GM21526 (cell line): ENCODE measurements at regions not wholly inside any gene's neighbourhood (a gene's known extent, or its start where the extent isn't known, plus 50 kb on each side); places are given as distances from the start of the nearest gene placed in this dataset.
"Not testable (repeated sequence)": the region's sequence is repeated elsewhere in the genome, so short reads cannot be mapped to it uniquely, and the experiment has no call there.

Experiments used
- ATAC-seq: cut with Tn5 transposase; IDR thresholded peaks from one replicate; pipeline ENCODE4 v1.9.1; 2021; ENCODE audit warnings: moderate library complexity; ENCODE audit not compliant: unreplicated experiment, low FRiP score

DNA sequence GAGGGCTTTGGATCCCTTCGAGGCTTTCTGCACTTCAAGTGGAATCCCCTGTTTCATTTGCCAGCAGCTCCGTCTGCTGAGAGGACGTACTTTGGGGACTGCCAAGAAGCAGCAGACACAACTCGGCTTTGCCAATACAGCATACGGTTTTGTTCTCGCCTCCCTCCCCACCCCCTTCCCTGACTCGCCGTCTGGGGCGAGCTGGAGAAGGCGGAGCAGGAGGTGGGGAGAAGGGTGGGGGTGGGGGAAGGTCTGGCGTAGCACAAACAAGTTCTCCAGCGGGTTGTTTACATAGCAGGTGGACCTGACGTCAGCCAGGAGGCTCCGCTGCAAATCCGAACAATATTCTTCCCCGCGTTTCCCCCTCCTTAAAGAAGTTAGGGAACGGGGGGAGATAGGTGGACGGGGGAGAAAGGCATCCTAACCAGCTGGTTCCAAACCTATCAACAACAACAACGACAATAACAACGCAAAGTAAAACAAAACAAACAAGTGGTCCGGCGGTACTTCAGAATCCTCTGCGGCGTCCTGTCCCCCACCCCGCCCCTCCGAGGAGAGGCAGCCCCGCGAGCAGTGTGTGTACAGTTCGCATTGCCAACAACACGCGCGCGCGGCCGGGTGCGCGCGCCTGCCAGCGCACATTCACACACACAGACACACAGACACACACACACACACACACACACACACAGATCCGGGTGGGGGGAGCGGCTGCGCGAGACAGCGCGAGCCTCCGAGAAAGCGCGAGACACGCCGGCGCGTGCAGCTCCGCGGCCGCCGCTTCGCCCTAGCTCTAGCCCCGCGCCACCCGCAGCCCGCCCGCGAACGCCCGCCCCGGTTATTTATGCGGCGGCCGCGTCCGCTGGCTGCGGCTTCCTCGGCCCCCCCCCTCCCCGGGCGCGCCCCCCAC is 167.0 kb upstream of the PPP1R3A start:
- ATAC-seq, result peak; percentile 35

DNA sequence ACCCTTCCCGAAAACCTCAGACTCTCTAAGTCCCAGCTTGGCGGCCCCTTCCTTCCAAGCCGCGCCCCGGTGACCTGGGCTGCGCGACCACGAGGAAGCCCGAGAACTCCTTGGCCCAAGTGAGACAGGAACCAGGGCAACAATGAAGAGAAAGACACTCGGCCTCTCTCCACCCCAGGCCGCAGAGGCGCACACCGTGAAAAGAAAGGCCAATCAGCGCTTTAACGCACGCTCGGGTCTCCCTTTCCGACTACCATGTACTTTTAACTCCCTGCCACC is 166.4 kb upstream of the PPP1R3A start:
- peak; percentile 21 for ATAC-seq

DNA sequence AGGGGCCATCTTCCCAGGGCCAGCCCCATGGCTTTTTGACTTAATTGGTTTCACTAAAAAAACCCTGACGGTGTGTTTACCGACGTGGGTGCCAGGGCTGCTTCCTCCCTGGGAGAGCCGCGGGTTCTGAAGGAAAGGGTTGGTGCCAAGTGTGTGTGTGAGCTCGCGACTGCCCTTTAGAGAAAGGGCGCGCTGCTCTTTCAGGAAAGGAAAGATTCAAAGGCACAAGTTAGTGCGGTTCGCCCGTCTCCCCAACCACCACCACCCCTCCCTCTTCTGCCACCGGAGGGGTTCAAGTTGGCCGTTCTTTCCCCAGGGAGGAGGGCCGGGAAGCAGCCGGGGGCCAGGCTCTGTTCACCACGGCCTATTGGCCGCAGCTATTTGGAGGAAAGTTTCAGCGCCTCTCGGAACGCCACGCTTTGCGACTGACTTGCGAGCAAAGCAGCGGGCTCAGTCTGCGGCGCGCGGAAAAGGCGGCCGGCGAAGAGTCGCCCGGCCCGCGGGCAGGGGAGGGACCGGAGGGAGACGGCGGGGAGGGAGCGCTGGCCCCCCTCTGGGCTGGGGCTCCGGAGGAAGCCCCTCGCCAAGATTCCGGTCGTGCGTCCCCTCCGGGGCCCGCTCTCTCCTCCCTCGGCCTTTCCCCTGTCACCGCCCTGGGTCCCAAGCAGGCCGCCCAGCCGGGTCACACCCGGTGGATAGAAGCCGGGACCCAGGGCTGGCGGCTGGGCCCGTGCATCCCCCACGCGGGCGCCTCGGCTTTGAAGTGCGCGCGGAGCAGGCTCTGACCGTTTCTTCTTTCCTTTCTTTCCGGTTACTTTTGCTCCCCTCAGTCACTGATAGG is 165.9 kb upstream of the PPP1R3A start:
- ATAC-seq, result peak; percentile 12

DNA sequence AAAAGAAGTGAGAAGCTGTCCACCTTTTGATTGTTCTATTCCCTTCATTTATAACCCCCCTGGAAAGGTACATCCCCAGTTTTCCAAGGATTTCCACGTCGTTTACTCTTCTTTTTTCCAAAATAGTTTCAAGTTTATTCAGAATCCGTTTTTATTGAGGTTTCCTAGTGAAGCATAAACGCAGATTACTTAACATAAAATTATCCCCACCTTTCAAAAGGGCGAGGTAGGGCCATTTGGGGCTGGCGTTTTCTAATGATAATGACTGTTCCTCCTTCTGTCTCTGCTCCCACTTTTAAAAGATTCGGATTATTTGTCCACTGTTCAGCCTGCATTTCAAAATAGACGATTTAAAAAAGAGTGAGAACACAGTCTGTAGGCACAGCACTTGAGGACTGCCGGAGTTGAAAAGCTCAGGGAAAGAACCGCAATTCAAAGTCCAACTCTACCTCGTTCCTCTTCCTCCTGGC is 165.2 kb upstream of the PPP1R3A start:
- ATAC-seq, result no peak

DNA sequence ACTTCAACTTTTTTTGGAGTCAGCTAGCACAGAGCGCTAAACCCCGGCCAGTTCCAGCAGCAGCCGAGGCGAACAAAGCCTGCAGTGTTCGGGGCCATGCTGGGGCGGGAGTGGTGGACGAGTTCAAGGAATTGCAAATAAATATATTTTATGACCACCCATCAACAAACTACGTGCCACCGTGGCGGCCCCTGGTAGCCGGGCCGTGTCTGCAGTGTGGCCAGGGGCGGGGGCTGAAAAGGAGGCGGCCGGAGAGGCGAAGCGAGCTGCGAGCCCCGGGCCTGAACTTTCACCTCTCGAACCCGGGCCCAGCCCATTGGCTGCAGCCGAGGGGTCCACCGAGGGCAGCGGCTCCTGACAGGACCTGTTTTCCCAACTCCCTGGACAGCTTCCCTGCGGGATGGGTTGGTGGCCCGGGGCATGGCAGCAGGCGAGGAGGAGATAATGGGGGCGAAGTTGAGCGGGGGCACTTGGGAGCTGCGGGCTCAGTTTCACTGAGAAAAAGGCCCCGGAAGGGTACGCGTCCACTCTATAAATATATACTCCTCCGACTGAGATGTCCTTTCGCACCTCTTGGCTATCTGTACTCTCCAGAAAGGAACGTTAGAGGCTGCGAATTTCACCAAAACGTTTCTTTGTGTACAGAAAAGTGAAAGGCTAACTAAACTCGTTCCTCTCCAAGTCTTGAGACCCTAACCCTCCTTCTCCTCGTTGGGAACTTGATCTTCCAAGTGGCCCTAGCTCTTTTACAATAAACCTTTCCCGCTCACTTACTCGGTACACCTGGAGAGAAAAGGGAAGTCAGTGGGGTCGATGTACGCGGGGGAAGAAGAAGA is 164.6 kb upstream of the PPP1R3A start:
- no peak for ATAC-seq

DNA sequence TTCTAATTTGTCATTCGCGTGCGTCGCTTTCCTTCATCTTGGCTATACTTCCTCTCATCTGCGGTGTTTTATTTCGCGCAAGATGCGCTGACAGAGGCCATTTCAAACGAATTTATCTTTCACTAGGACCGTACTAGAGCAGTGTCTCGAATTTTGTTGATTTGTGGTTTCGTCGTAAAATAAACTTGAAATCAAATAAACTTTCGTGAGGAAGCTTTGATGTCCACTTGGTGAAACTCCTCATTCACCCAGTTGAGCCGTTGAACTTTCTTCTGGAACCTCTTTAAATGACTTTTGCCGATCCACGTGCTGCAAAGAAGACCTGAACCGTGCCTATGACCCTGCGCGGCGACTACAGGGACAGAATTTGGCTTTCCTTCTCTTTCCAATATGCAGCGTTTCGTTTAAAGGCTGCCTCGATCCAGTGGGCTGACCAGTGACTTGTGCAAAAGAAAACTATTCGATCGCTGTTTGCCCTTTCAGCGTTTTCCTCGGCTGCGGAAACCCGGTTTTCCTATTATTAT is 163.9 kb upstream of the PPP1R3A start:
- ATAC-seq, result no peak

DNA sequence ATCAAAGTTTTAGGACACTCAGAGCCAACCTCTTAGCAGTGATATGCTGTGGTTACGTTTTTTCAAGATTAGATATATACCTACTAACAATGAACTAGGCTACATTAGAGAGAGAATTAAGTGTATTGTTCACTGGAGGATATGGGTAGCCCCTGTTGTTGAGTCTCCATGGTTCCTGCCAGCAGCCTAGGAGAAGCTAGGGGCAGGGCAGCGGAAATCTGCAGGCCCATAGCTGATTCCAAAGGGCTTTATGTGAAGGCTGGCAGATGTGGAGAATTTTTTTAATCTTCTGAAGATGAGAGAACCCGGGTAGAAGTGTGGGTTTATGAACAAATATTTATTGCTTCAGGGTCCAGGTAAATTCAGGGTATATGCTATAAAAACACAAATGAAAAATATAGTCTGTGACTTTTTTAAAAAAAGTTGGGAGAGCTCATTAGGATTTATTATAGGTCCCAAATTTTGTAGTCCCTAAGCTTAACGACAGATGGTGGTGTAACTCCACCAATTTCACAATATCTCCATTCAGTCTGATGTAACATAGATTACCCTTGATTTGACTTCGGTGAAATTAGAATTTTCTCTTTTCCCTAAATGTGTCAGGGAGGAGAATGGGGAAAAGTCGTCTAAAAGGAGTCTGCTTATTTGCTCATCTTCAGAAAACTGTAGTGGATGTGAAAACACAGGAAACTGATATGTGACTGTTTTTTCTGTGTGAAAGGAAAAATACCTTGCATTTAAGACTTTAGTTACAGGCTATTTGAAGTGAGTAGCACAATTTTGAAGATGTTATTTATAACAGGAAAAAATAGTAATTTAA is 163.0 kb upstream of the PPP1R3A start:
- ATAC-seq, result no peak

DNA sequence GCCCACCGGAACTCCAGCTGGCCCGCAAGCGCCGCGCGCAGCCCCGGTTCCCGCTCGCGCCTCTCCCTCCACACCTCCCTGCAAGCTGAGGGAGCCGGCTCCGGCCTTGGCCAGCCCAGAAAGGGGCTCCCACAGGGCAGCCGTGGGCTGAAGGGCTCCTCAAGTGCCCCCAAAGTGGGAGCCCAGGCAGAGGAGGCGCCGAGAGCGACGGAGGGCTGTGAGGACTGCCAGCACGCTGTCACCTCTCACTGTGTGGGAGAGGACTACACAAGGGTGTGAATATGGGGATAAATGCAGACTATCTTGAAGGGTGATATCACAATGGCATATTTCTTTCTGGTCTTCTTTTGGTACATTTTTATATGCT is 158.3 kb upstream of the PPP1R3A start:
- ATAC-seq, result not testable (repeated sequence)

DNA sequence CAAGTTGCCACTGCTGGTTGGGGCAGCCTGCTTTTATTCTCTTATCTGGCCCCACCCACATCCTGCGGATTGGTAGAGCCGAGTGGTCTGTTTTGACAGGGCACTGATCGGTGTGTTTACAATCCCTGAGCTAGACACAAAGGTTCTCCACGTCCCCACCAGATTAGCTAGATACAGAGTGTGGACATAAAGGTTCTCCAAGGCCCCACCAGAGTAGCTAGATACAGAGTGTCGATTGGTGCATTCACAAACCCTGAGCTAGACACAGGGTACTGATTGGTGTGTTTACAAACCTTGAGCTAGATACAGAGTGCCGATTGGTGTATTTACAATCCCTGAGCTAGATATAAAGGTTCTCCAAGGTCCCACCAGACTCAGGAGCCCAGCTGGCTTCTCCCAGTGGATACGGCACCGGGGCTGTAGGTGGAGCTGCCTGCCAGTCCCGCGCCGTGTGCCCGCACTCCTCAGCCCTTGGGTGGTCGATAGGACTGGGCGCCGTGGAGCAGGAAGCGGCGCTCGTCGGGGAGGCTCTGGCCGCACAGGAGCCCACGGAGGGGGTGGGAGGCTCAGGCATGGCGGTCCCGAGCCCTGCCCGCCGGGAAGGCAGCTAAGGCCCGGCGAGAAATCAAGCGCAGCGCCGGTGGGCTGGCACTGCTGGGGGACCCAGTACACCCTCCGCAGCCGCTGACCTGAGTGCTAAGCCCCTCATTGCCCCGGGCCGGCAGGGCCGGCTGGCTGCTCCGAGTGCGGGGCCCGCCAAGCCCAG is 157.8 kb upstream of the PPP1R3A start:
- not testable (repeated sequence) for ATAC-seq

DNA sequence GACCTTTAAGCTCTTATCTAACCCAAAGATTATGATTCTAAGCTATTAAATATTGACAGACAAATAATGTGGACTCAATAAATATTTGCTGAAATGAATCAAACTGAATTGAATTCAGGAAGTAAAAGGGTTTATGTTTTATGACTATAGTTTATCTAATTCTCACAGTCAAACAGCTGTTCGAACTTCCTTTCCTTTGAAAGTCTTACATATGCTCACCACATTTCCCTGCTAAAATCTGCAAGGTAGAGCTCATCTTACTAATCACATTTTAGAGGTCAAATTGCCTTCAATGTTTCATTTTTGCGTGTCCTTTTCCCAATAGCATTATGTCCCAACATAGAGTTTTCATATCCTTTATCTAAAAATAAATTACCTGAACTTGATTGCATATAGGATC is 154.9 kb upstream of the PPP1R3A start:
- ATAC-seq, result no peak

DNA sequence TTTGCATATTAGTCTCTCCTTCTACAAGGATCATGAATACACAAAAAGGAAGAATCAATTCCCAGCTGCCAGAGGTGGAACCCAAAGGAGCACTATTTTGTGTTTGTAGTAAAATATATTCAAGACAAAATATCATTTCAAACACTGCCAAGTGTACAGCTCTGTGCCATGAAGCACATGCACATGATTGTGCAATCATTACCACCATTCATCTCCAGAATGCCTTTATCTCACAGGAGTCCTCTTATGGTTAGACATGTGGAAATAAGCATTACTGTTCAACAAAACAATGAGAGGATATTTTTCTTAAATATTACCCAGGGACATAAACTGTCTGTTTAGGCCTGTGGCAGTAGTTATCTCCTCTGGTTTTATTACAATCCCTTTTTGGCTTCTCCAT is 151.4 kb upstream of the PPP1R3A start:
- ATAC-seq, result no peak

DNA sequence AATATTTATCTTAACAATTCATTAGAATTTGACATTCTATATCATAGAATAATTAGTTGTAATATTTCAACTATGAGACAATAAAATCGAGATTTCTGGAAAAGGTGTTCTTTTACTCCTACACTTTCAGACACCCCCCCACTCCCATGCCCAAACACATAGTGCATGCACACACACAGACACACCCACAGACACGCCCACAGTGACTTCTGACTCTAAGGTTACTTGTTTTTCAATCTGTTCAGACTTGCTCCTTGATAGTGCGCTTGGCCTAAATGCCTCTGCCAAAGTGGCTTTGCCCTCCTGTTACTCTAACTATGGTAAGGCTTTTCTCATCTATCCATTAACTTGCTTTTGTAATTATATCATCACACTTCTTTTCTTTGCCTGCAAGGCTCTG is 144.0 kb upstream of the PPP1R3A start:
- no peak for ATAC-seq

DNA sequence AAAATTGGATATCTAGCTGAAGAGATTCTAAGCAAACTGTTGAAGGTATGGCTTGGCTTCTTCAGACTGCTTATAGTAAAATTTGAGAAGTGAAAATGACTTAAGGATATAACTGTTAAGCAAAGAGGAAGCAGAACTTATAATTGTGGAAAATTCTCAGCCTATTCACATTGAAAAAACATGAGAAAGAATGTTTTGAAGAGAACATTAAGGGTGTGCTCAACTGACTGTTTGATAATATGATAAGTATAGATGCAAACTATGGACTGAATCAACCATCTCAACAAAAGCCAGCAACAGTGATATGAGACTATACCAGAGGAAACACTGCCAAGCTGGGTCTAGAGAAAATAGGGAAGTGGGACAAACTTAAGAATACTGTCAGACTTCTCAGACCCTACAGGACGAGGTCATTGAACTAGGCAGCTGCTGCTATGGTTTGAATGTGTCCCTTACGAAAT is 133.1 kb upstream of the PPP1R3A start:
- peak; percentile 97 for ATAC-seq

DNA sequence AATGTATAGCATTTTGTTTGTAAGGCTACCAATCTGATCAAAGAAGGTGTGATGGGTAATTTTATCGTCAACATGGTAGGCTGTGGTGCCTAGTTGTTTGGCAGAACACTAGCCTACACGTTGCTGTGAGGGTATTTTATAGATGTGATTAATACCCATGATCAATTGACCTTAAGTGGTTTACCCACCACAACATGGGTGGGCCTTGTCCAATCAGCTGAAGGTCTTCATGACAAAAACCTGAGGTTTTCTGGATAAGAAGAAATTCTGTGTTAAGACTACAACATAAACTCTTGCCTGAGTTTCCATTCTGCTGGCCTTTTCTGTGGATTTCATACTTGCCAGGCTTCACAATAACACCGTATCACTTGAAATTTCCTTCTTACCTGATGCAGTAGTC is 131.8 kb upstream of the PPP1R3A start:
- no peak for ATAC-seq

DNA sequence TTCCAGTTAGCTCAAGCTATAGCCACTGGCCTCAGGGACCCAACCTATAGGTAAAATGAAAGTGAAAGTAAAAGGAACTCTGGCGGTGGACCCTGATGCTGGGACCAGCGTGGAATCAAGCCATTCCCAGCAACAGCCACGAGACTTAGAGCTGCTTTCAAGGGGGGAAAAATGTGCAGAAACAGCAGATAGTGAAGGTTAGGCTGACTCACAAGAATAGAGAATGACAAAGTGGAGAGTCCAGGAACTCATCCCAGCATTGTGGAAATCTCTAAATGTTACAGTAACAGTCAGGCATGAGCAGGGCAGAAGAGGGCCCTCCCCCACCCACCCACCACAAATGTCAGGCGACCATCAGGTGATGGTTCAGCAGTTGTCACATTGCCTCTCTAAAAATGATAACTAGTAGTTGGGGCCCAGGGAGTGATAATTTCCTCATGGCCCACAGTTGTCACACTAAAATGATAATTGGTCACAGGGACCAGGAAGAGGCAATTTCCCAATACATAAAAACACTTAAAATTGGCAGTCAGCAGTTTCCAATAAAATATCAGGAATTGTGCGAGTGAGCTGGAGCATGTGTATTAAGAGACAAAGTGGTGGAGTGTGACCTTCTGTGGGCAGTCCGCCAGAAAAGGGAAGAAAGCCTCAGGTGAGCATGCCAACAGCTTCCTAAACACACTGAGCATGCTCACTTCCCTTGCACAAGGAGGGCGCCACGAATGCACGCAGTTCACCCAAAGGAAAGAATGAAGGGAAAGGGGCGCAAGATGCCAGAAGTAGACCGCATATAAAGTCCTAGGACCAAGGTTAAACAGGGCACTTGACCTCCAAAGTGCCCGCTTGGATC is 129.8 kb upstream of the PPP1R3A start:
- no peak for ATAC-seq

DNA sequence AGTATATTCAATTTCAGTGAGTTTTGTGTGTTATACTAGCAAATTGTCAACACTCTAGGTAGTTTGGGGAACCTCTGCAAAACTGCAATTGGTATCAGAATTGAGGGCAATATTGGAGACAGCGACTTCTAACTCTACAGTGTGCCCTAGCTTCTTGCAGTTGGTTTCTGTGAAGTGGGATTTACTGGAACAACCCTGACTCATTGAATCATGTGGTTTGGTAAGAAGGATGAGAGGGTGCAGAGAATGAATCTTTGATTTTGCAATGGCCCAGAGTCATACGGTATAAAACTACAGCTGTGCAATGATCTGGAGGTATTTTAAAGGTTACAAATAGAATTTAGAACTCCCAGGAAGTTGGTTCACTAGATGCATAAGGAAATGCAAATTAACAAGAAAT is 129.1 kb upstream of the PPP1R3A start:
- ATAC-seq, result no peak

DNA sequence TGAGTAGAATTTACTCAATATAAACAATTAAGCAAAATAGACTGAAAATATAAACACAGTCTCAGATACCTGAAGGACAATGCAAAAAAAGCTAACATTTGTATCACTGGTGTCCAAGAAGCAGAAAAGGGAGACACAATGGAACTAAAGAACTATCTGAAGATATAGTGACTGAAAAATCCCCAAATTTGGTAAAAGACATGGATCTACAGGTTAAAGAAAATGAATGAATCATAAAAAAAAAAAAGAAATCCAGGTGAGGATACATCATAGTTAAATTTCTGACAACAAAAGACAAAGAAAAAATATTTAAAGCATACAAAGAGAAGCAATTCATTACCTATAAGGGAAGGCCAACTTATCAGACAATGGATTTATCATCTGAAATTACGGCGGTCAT is 114.7 kb upstream of the PPP1R3A start:
- ATAC-seq, result no peak

DNA sequence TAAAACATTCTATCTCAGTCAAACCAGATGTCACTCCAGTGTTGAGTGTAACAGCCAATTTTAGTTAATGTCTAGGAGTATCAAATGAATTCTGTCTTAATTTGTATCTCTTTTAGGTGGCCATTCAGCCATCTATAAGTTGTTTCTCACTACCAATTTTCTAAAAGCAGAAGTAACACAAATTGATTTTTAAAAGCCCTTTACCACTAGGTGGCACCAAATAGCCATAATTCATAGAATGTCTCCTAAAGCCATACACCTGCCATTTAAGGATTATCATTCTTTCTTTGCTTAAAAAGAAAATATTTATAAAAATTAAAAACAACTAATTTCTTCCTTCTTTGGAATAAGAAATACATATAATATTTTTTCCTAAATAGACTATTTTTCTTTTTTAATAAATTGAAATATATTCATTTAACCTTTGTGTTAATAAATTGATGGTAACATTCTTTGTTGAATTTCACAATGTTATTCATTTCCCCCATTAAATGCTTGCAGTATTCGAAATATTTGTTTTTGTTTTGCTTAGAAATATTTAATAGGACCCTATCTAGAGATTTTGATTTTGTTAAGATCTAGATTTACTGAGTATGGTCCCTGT is 107.8 kb upstream of the PPP1R3A start:
- ATAC-seq, result peak; percentile 89
